Left ventricle myocardium inferior (tissue), 1 donor: ENCODE measurements at regions not wholly inside any gene's neighbourhood (a gene's known extent, or its start where the extent isn't known, plus 50 kb on each side); places are given as distances from the start of the nearest gene placed in this dataset.

ENCODE experiments used
- DNase-seq: peaks from one replicate; pipeline ENCODE4 v3.0.0-alpha.2; 2020
- H3K27ac ChIP-seq: fragments of 200-600 bp; replicated peaks from 2 replicates; pipeline ENCODE4 v1.8.0; 2021
- H3K27me3 ChIP-seq: fragments of 200-600 bp; 2 replicates; pipeline ENCODE4 v1.8.0; 2021; ENCODE audit warnings: low read depth
- H3K36me3 ChIP-seq: fragments of 200-600 bp; 2 replicates; pipeline ENCODE4 v1.8.0; 2021
- H3K4me1 ChIP-seq: fragments of 200-600 bp; 2 replicates; pipeline ENCODE4 v1.8.0; 2021
- H3K4me3 ChIP-seq: fragments of 200-600 bp; 2 replicates; pipeline ENCODE4 v1.8.0; 2021; ENCODE audit warnings: mild to moderate bottlenecking, moderate library complexity
- H3K9me3 ChIP-seq: fragments of 200-600 bp; replicated peaks from 2 replicates; pipeline ENCODE4 v1.8.0; 2021
- CTCF ChIP-seq: fragments of 200-600 bp; IDR thresholded peaks from 2 replicates; pipeline ENCODE4 v1.8.0; 2021; ENCODE audit warnings: antibody characterized with exemption, mild to moderate bottlenecking, borderline replicate concordance
- intact Hi-C: fragments of 100-400 bp; cut with micrococcal nuclease; formaldehyde crosslinking; loops from one replicate; pipeline ENCODE4 v1.11.0; 2022
- donor health status: DM: no; HTN: yes; CAD: no; lungs with severe emphysema.

- TF ChIP-seq CTCF = no peak
- intact Hi-C loops = no loop called here
- H3K4me3 ChIP-seq = no peak overlapping the region
- no peaks in the 10 kb centered on the region for H3K36me3 ChIP-seq
- H3K27me3 ChIP-seq = no peaks in the 10 kb centered on the region
- no peak overlapping the region for H3K27ac ChIP-seq
- H3K9me3 ChIP-seq = no peaks in the 10 kb centered on the region
- H3K4me1 ChIP-seq = no peaks in the 10 kb centered on the region
- DNase-seq = no peak
Observed at GRCh38 chr1:199404191-199404590, 623.3 kb upstream of the NR5A2 start.

GRCh38 chr1:199404976-199405375 lies 622.5 kb upstream of the NR5A2 start:
- intact Hi-C loops = no loop called here
- no peak for DNase-seq
- Histone ChIP-seq H3K4me3 (no peak overlapping the region), H3K9me3 (no peaks in the 10 kb centered on the region), H3K4me1 (no peaks in the 10 kb centered on the region), H3K27ac (no peak overlapping the region), H3K27me3 (no peaks in the 10 kb centered on the region), H3K36me3 (no peaks in the 10 kb centered on the region)
- no peak for TF ChIP-seq CTCF

- Histone ChIP-seq H3K27ac (no peak overlapping the region), H3K9me3 (no peaks in the 10 kb centered on the region), H3K36me3 (no peaks in the 10 kb centered on the region), H3K4me1 (no peaks in the 10 kb centered on the region), H3K27me3 (no peaks in the 10 kb centered on the region), H3K4me3 (no peak overlapping the region)
- no peak for DNase-seq
- TF ChIP-seq CTCF = no peak
- intact Hi-C loops = no loop called here
Observed at GRCh38 chr1:199405634-199406196, 621.8 kb upstream of the NR5A2 start.

- intact Hi-C loops = no loop called here
Observed at GRCh38 chr1:199410462-199410861, 617.0 kb upstream of the NR5A2 start.

GRCh38 chr1:199411506-199411905 lies 616.0 kb upstream of the NR5A2 start:
- H3K9me3 ChIP-seq = peaks cover 15% of the 10 kb centered on the region

More at GRCh38 chr1:199410462-199410861, 617.0 kb upstream of the NR5A2 start:
- H3K9me3 ChIP-seq = peaks cover 4% of the 10 kb centered on the region
- H3K27me3 ChIP-seq = no peaks in the 10 kb centered on the region
- H3K4me3 ChIP-seq = no peak overlapping the region
- no peak for TF ChIP-seq CTCF
- no peak for DNase-seq
- H3K27ac ChIP-seq = no peak overlapping the region
- H3K4me1 ChIP-seq = no peaks in the 10 kb centered on the region
- no peaks in the 10 kb centered on the region for H3K36me3 ChIP-seq

More at GRCh38 chr1:199411506-199411905, 616.0 kb upstream of the NR5A2 start:
- Histone ChIP-seq H3K27me3 (no peaks in the 10 kb centered on the region), H3K27ac (no peak overlapping the region), H3K4me1 (no peaks in the 10 kb centered on the region), H3K4me3 (no peak overlapping the region), H3K36me3 (no peaks in the 10 kb centered on the region)
- intact Hi-C loops = no loop called here
- DNase-seq = no peak
- TF ChIP-seq CTCF = no peak
